Stomach smooth muscle (tissue), 2 donors: ENCODE measurements at regions not wholly inside any gene's neighbourhood (a gene's known extent, or its start where the extent isn't known, plus 50 kb on each side); places are given as distances from the start of the nearest gene placed in this dataset.

Experiments
- H3K27ac ChIP-seq: one replicate; pipeline ENCODE4 v1.7.0; 2013; ENCODE audit warnings: mild to moderate bottlenecking, low read length, inconsistent platforms
- H3K27me3 ChIP-seq, 2 donors: one replicate each; pipeline ENCODE4 v1.7.0; 2013; ENCODE audit warnings: low read length in 2 of 2; ENCODE audit not compliant: insufficient read depth in 2 of 2, control insufficient read depth in 1 of 2
- H3K36me3 ChIP-seq, 2 donors: one replicate each; pipeline ENCODE4 v1.7.0; 2013; ENCODE audit warnings: low read length in 2 of 2; ENCODE audit not compliant: control insufficient read depth in 2 of 2, insufficient read depth in 2 of 2
- H3K4me1 ChIP-seq: one replicate; pipeline ENCODE4 v1.7.0; 2013; ENCODE audit warnings: low read length; ENCODE audit not compliant: control insufficient read depth, insufficient read depth
- H3K4me3 ChIP-seq, 2 donors: one replicate each; pipeline ENCODE4 v1.7.0; 2013; ENCODE audit warnings: low read length in 2 of 2
- H3K9ac ChIP-seq, 2 donors: one replicate each; pipeline ENCODE4 v1.7.0; 2013; ENCODE audit warnings: low read length in 2 of 2, mild to moderate bottlenecking in 1 of 2
- H3K9me3 ChIP-seq, 2 donors: one replicate each; pipeline ENCODE4 v1.7.0; 2013; ENCODE audit warnings: low read length in 2 of 2; ENCODE audit not compliant: control insufficient read depth in 2 of 2
- donor health status: healthy.
- donor health status: Pancreatic carcinoma.

- H3K27me3 ChIP-seq, result no peaks in the 10 kb centered on the region
- no peaks in the 10 kb centered on the region for H3K9me3 ChIP-seq
- no peak overlapping the region for H3K9ac ChIP-seq
- no peak overlapping the region for H3K27ac ChIP-seq
- H3K4me1 ChIP-seq, result peaks cover 8% of the 10 kb centered on the region
- no peaks in the 10 kb centered on the region for H3K36me3 ChIP-seq
- H3K4me3 ChIP-seq, result no peak overlapping the region
These were observed 494.7 kb downstream of the CCSER2 start for GRCh38 chr10:84822931-84823630.

GRCh38 chr10:84824525-84824924 is 496.1 kb downstream of the CCSER2 start:
- Histone ChIP-seq H3K27ac (no peak overlapping the region), H3K9ac (no peak overlapping the region), H3K4me1 (peaks cover 8% of the 10 kb centered on the region), H3K27me3 (no peaks in the 10 kb centered on the region), H3K9me3 (no peaks in the 10 kb centered on the region), H3K4me3 (no peak overlapping the region), H3K36me3 (no peaks in the 10 kb centered on the region)

- Histone ChIP-seq H3K27ac (no peak overlapping the region), H3K9me3 (no peaks in the 10 kb centered on the region), H3K4me1 (peaks cover 8% of the 10 kb centered on the region), H3K27me3 (no peaks in the 10 kb centered on the region), H3K36me3 (no peaks in the 10 kb centered on the region), H3K4me3 (no peak overlapping the region), H3K9ac (no peak overlapping the region)
These were observed 496.9 kb downstream of the CCSER2 start for GRCh38 chr10:84825330-84825729.

- H3K4me3 ChIP-seq, result no peak overlapping the region
- H3K9me3 ChIP-seq, result no peaks in the 10 kb centered on the region
- H3K9ac ChIP-seq, result no peak overlapping the region
- H3K4me1 ChIP-seq, result peaks cover 8% of the 10 kb centered on the region
- H3K27ac ChIP-seq, result no peak overlapping the region
- no peaks in the 10 kb centered on the region for H3K36me3 ChIP-seq
- H3K27me3 ChIP-seq, result no peaks in the 10 kb centered on the region
These were observed 498.3 kb downstream of the CCSER2 start for GRCh38 chr10:84826704-84827103.

GRCh38 chr10:84829131-84829530 is 500.7 kb downstream of the CCSER2 start:
- H3K27me3 ChIP-seq, result no peaks in the 10 kb centered on the region
- no peak overlapping the region for H3K4me3 ChIP-seq
- H3K27ac ChIP-seq, result no peak overlapping the region
- H3K36me3 ChIP-seq, result no peaks in the 10 kb centered on the region
- no peak overlapping the region for H3K9ac ChIP-seq
- H3K4me1 ChIP-seq, result peaks cover 8% of the 10 kb centered on the region
- no peaks in the 10 kb centered on the region for H3K9me3 ChIP-seq

- Histone ChIP-seq H3K27ac (no peak overlapping the region), H3K9ac (no peak overlapping the region), H3K36me3 (no peaks in the 10 kb centered on the region)
These were observed 508.8 kb downstream of the CCSER2 start for GRCh38 chr10:84837041-84837812.

GRCh38 chr10:84837877-84838276 is 509.5 kb downstream of the CCSER2 start:
- H3K27ac ChIP-seq, result no peak overlapping the region
- no peaks in the 10 kb centered on the region for H3K36me3 ChIP-seq
- H3K9ac ChIP-seq, result no peak overlapping the region
- no peaks in the 10 kb centered on the region for H3K27me3 ChIP-seq
- no peaks in the 10 kb centered on the region for H3K4me1 ChIP-seq
- H3K9me3 ChIP-seq, result no peaks in the 10 kb centered on the region
- H3K4me3 ChIP-seq, result no peak overlapping the region

More at GRCh38 chr10:84837041-84837812, 508.8 kb downstream of the CCSER2 start:
- Histone ChIP-seq H3K4me3 (no peak overlapping the region), H3K4me1 (no peaks in the 10 kb centered on the region), H3K27me3 (no peaks in the 10 kb centered on the region), H3K9me3 (no peaks in the 10 kb centered on the region)

GRCh38 chr10:84838851-84839250 is 510.5 kb downstream of the CCSER2 start:
- H3K4me3 ChIP-seq, result no peak overlapping the region
- H3K36me3 ChIP-seq, result no peaks in the 10 kb centered on the region
- H3K27ac ChIP-seq, result no peak overlapping the region
- no peaks in the 10 kb centered on the region for H3K9me3 ChIP-seq
- no peaks in the 10 kb centered on the region for H3K4me1 ChIP-seq
- no peaks in the 10 kb centered on the region for H3K27me3 ChIP-seq
- H3K9ac ChIP-seq, result no peak overlapping the region

- no peaks in the 10 kb centered on the region for H3K4me1 ChIP-seq
- H3K27ac ChIP-seq, result no peak overlapping the region
- H3K36me3 ChIP-seq, result no peaks in the 10 kb centered on the region
- H3K9ac ChIP-seq, result no peak overlapping the region
- no peak overlapping the region for H3K4me3 ChIP-seq
- no peaks in the 10 kb centered on the region for H3K9me3 ChIP-seq
- H3K27me3 ChIP-seq, result no peaks in the 10 kb centered on the region
These were observed 514.2 kb downstream of the CCSER2 start for GRCh38 chr10:84842593-84842992.

- H3K27me3 ChIP-seq, result no peaks in the 10 kb centered on the region
- no peak overlapping the region for H3K27ac ChIP-seq
- no peaks in the 10 kb centered on the region for H3K4me1 ChIP-seq
- no peaks in the 10 kb centered on the region for H3K9me3 ChIP-seq
- H3K4me3 ChIP-seq, result no peak overlapping the region
- H3K36me3 ChIP-seq, result no peaks in the 10 kb centered on the region
- H3K9ac ChIP-seq, result no peak overlapping the region
These were observed 516.1 kb downstream of the CCSER2 start for GRCh38 chr10:84844461-84844860.
